Endothelial cell (in vitro differentiated cells): ENCODE measurements at regions not wholly inside any gene's neighbourhood (a gene's known extent, or its start where the extent isn't known, plus 50 kb on each side); places are given as distances from the start of the nearest gene placed in this dataset.
"Not testable (repeated sequence)": the region's sequence is repeated elsewhere in the genome, so short reads cannot be mapped to it uniquely, and the experiment has no call there.

ENCODE experiments used
- DNase-seq: peaks from one replicate; pipeline ENCODE4 v3.0.0; 2021; ENCODE audit warnings: low spot score
- H3K27ac Mint-ChIP-seq: one replicate; pipeline ENCODE4 v1.8.0; 2021; ENCODE audit warnings: mixed read lengths, inconsistent platforms; ENCODE audit not compliant: unreplicated experiment
- H3K27me3 Mint-ChIP-seq: one replicate; pipeline ENCODE4 v1.8.0; 2021; ENCODE audit warnings: mild to moderate bottlenecking, moderate library complexity, mixed read lengths, inconsistent platforms; ENCODE audit not compliant: unreplicated experiment
- H3K36me3 Mint-ChIP-seq: one replicate; pipeline ENCODE4 v1.8.0; 2021; ENCODE audit warnings: mild to moderate bottlenecking, low read depth, mixed read lengths, inconsistent platforms; ENCODE audit not compliant: unreplicated experiment
- H3K4me1 Mint-ChIP-seq: one replicate; pipeline ENCODE4 v1.8.0; 2021; ENCODE audit warnings: mild to moderate bottlenecking, mixed read lengths, inconsistent platforms; ENCODE audit not compliant: unreplicated experiment
- H3K4me3 Mint-ChIP-seq: one replicate; pipeline ENCODE4 v1.8.0; 2021; ENCODE audit warnings: mild to moderate bottlenecking, mixed read lengths, inconsistent platforms; ENCODE audit not compliant: unreplicated experiment
- H3K9me3 Mint-ChIP-seq: one replicate; pipeline ENCODE4 v1.8.0; 2021; ENCODE audit warnings: mixed read lengths, inconsistent platforms; ENCODE audit not compliant: unreplicated experiment
- CTCF ChIP-seq: fragments of 200-600 bp; sonication (generic); IDR thresholded peaks from one replicate; pipeline ENCODE4 v1.5.0; 2021; ENCODE audit warnings: antibody characterized with exemption; ENCODE audit not compliant: unreplicated experiment

- no peaks in the 10 kb centered on the region for H3K9me3 Mint-ChIP-seq
- no peaks in the 10 kb centered on the region for H3K36me3 Mint-ChIP-seq
- H3K4me3 Mint-ChIP-seq: no peak overlapping the region
- no peak overlapping the region for H3K27ac Mint-ChIP-seq
- no peaks in the 10 kb centered on the region for H3K4me1 Mint-ChIP-seq
- TF ChIP-seq CTCF: no peak
- H3K27me3 Mint-ChIP-seq: no peaks in the 10 kb centered on the region
- no peak for DNase-seq
These were observed 67.1 kb upstream of the GZMB start for GRCh38 chr14:24701062-24701461.

GRCh38 chr14:24700511-24700910, 66.5 kb upstream of the GZMB start:
- TF ChIP-seq CTCF: no peak
- no peak overlapping the region for H3K4me3 Mint-ChIP-seq
- DNase-seq: no peak
- H3K9me3 Mint-ChIP-seq: no peaks in the 10 kb centered on the region
- no peaks in the 10 kb centered on the region for H3K4me1 Mint-ChIP-seq
- no peak overlapping the region for H3K27ac Mint-ChIP-seq
- no peaks in the 10 kb centered on the region for H3K36me3 Mint-ChIP-seq
- H3K27me3 Mint-ChIP-seq: no peaks in the 10 kb centered on the region

GRCh38 chr14:24699052-24699451, 65.1 kb upstream of the GZMB start:
- no peak for DNase-seq
- no peak overlapping the region for H3K27ac Mint-ChIP-seq
- TF ChIP-seq CTCF: no peak
- H3K9me3 Mint-ChIP-seq: no peaks in the 10 kb centered on the region
- H3K4me3 Mint-ChIP-seq: no peak overlapping the region
- H3K27me3 Mint-ChIP-seq: no peaks in the 10 kb centered on the region
- no peaks in the 10 kb centered on the region for H3K36me3 Mint-ChIP-seq
- H3K4me1 Mint-ChIP-seq: no peaks in the 10 kb centered on the region

- H3K9me3 Mint-ChIP-seq, DNase-seq, H3K27ac Mint-ChIP-seq, H3K36me3 Mint-ChIP-seq, H3K4me3 Mint-ChIP-seq, H3K27me3 Mint-ChIP-seq, H3K4me1 Mint-ChIP-seq: not testable (repeated sequence)
These were observed 62.4 kb upstream of the GZMB start for GRCh38 chr14:24696280-24696920.

GRCh38 chr14:24695265-24696241, 61.6 kb upstream of the GZMB start:
- no peaks in the 10 kb centered on the region for H3K9me3 Mint-ChIP-seq
- no peak overlapping the region for H3K27ac Mint-ChIP-seq
- DNase-seq: no peak
- H3K27me3 Mint-ChIP-seq: no peaks in the 10 kb centered on the region
- H3K4me3 Mint-ChIP-seq: no peak overlapping the region
- no peaks in the 10 kb centered on the region for H3K36me3 Mint-ChIP-seq
- TF ChIP-seq CTCF: no peak
- no peaks in the 10 kb centered on the region for H3K4me1 Mint-ChIP-seq
